ENCODE measurements at regions not wholly inside any gene's neighbourhood (a gene's known extent, or its start where the extent isn't known, plus 50 kb on each side); places are given as distances from the start of the nearest gene placed in this dataset.

DNA sequence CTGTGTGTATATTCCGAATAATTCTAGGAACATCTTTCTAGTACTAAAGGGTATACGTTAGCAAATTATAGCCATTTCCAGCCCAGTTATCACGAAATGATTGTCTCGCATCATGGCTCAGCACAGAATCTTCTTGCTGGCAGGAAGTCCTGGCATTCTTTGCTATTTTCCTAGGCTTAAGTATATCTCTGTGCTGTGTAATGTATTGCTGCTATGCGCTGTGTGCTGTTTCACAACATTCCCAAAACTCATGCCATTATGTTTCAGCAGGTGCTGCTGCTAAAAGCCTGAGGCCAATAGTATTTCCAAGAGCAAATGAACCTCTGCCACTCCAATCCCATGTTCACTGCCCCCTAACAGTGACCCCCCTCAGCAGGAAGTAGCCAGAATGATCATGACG lies 62.9 kb upstream of the ZNF92 start:
- no peaks in the 10 kb centered on the region for H3K4me1 Mint-ChIP-seq
- no peaks in the 10 kb centered on the region for H3K36me3 Mint-ChIP-seq (ENCODE audit: low read depth)
- Histone ChIP-seq H3K4me2 (no peak overlapping the region), H3K27ac (ENCODE audit: low read depth) (no peak overlapping the region), H3K36me3 (ENCODE audit: insufficient read depth) (no peaks in the 10 kb centered on the region), H3F3A (replicated peaks; ENCODE audit: low read depth) (no peaks in the 10 kb centered on the region), H3K4me3 (no peak overlapping the region), H4K20me1 (replicated peaks; ENCODE audit: insufficient read depth) (no peaks in the 10 kb centered on the region; the same call in 1 of the 2 replicates), H3K4me1 (ENCODE audit: insufficient read depth) (no peaks in the 10 kb centered on the region), H3K27me3 (ENCODE audit: insufficient read depth) (no peaks in the 10 kb centered on the region), H2AFZ (no peak overlapping the region), H3K79me2 (replicated peaks; ENCODE audit: insufficient read depth) (no peaks in the 10 kb centered on the region), H3K9me2 (ENCODE audit: insufficient read depth) (no peaks in the 10 kb centered on the region)
- ATAC-seq = no peak
- no peaks in the 10 kb centered on the region for H3K9me3 Mint-ChIP-seq
- H3K27ac Mint-ChIP-seq = no peak overlapping the region
- no peak overlapping the region for H3K4me3 Mint-ChIP-seq
- H3K27me3 Mint-ChIP-seq (ENCODE audit: insufficient read depth, low read depth, poor library complexity) = no peaks in the 10 kb centered on the region
- TF ChIP-seq EZH2phosphoT487 (IDR thresholded peaks at IDR 0.05; ENCODE audit: unreplicated experiment) = no peak
- TF ChIP-seq NANOG (IDR thresholded peaks at IDR 0.05; ENCODE audit: borderline replicate concordance) = no peak
- TF ChIP-seq EZH2 (IDR thresholded peaks at IDR 0.05; ENCODE audit: low read depth, unreplicated experiment) = no peak
- TF ChIP-seq, protein P1, sequence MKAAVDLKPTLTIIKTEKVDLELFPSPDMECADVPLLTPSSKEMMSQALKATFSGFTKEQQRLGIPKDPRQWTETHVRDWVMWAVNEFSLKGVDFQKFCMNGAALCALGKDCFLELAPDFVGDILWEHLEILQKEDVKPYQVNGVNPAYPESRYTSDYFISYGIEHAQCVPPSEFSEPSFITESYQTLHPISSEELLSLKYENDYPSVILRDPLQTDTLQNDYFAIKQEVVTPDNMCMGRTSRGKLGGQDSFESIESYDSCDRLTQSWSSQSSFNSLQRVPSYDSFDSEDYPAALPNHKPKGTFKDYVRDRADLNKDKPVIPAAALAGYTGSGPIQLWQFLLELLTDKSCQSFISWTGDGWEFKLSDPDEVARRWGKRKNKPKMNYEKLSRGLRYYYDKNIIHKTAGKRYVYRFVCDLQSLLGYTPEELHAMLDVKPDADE (IDR thresholded peaks at IDR 0.05) = no peak
- no peak for TF ChIP-seq CREB1 (CRISPR knock-in tag; IDR thresholded peaks at IDR 0.05; ENCODE audit: low read depth)
- no peak for TF ChIP-seq JUNB (IDR thresholded peaks at IDR 0.05; ENCODE audit: unreplicated experiment)
- TF ChIP-seq REST (IDR thresholded peaks at IDR 0.05; ENCODE audit: unreplicated experiment) = no peak
- no peak for TF ChIP-seq ZNF462 (CRISPR knock-in tag; IDR thresholded peaks at IDR 0.05)
- no peak for DNase-seq (ENCODE audit: low spot score)

Measured in GM23338 (cell line).